IMR-90 (cell line): ENCODE measurements at regions not wholly inside any gene's neighbourhood (a gene's known extent, or its start where the extent isn't known, plus 50 kb on each side); places are given as distances from the start of the nearest gene placed in this dataset.

ENCODE experiments used
- ATAC-seq: fragments of 200-7000 bp; cut with Tn5 transposase; 2 replicates; pipeline ENCODE4 v1.9.1; 2020; ENCODE audit warnings: low read depth, mild to moderate bottlenecking, moderate library complexity
- BruUV-seq: library from RNA; stranded (reverse); fragments of 400-500 nt; replicated peaks from 2 replicates; lab custom pipeline; 2021; lab: Mats Ljungman, UMichigan
- CTCF ChIA-PET: fragments of 300-600 bp; formaldehyde crosslinking; extraction: SDS; loops from one replicate; lab custom pipeline; 2021; ENCODE audit warnings: antibody characterized with exemption; lab: Yijun Ruan, JAX
- POLR2A ChIA-PET: fragments of 300-600 bp; sonication (Branson Sonifier 250); formaldehyde crosslinking; loops from one replicate; lab custom pipeline; 2022; ENCODE audit warnings: antibody characterized with exemption; ENCODE audit not compliant: unreplicated experiment; lab: Charles Lee
- DNase-seq: peaks from one replicate; pipeline ENCODE4 v3.0.0; 2013
- H2AFZ ChIP-seq: replicated peaks from 2 replicates; pipeline ENCODE3; 2013; ENCODE audit warnings: low read length, mild to moderate bottlenecking; ENCODE audit not compliant: poor library complexity
- H2AK5ac ChIP-seq: 2 replicates; pipeline ENCODE4 v1.6.1; 2013; ENCODE audit warnings: low read depth, low read length, inconsistent platforms
- H2AK9ac ChIP-seq: replicated peaks from 2 replicates; pipeline ENCODE3; 2013; ENCODE audit warnings: mild to moderate bottlenecking, low read depth, low read length, moderate library complexity; ENCODE audit not compliant: poor library complexity
- H2BK120ac ChIP-seq: 2 replicates; pipeline ENCODE4 v1.6.1; 2013; ENCODE audit warnings: low read depth, low read length, inconsistent platforms
- H2BK15ac ChIP-seq: 3 replicates; pipeline ENCODE4 v1.6.1; 2013; ENCODE audit warnings: low read depth, low read length, inconsistent platforms
- H2BK20ac ChIP-seq: 2 replicates; pipeline ENCODE4 v1.6.1; 2013; ENCODE audit warnings: low read depth, mild to moderate bottlenecking, inconsistent platforms, low read length, moderate library complexity
- H2BK5ac ChIP-seq: 2 replicates; pipeline ENCODE4 v1.6.1; 2013; ENCODE audit warnings: mild to moderate bottlenecking, low read depth, low read length, inconsistent platforms; ENCODE audit not compliant: poor library complexity, severe bottlenecking
- H3K14ac ChIP-seq: replicated peaks from 2 replicates; pipeline ENCODE4 v1.6.1; 2013; ENCODE audit warnings: low read depth, low read length, inconsistent platforms
- H3K18ac ChIP-seq: 2 replicates; pipeline ENCODE4 v1.6.1; 2013; ENCODE audit warnings: low read depth, low read length, control low read depth
- H3K23ac ChIP-seq: 2 replicates; pipeline ENCODE4 v1.6.1; 2013; ENCODE audit warnings: low read depth, low read length, inconsistent platforms
- H3K27ac ChIP-seq: 2 replicates; pipeline ENCODE4 v1.5.1; 2013; ENCODE audit warnings: mild to moderate bottlenecking, control low read depth, low read length; ENCODE audit not compliant: insufficient read depth
- H3K27me3 ChIP-seq: 2 replicates; pipeline ENCODE4 v1.6.1; 2013; ENCODE audit warnings: low read length; ENCODE audit not compliant: control insufficient read depth, insufficient read depth
- H3K36me3 ChIP-seq: 2 replicates; pipeline ENCODE4 v1.6.1; 2013; ENCODE audit warnings: low read length, mixed read lengths; ENCODE audit not compliant: control insufficient read depth, insufficient read depth
- H3K4ac ChIP-seq: 2 replicates; pipeline ENCODE4 v1.6.1; 2013; ENCODE audit warnings: low read depth, low read length, inconsistent platforms
- H3K4me1 ChIP-seq: 2 replicates; pipeline ENCODE4 v1.6.1; 2013; ENCODE audit warnings: low read length, mixed read lengths; ENCODE audit not compliant: control insufficient read depth, insufficient read depth
- H3K4me2 ChIP-seq: 2 replicates; pipeline ENCODE4 v1.6.1; 2013; ENCODE audit warnings: low read depth, mild to moderate bottlenecking, control low read depth, low read length, moderate library complexity
- H3K4me3 ChIP-seq: 2 replicates; pipeline ENCODE4 v1.5.1; 2013; ENCODE audit warnings: low read depth, mild to moderate bottlenecking, control low read depth, low read length, moderate library complexity; ENCODE audit not compliant: insufficient read depth
- H3K56ac ChIP-seq: 2 replicates; pipeline ENCODE4 v1.6.1; 2013; ENCODE audit warnings: low read length, inconsistent platforms; ENCODE audit not compliant: insufficient read depth; ENCODE audit errors: extremely low read depth
- H3K79me1 ChIP-seq, 2 experiments: 2 replicates each; pipeline ENCODE4 v1.6.1; 2013; ENCODE audit warnings: low read length in 2 of 2, inconsistent platforms in 1 of 2, low read depth in 1 of 2
- H3K9ac ChIP-seq: 2 replicates; pipeline ENCODE4 v1.6.1; 2013; ENCODE audit warnings: low read depth, low read length, control low read depth
- H3K9me1 ChIP-seq: 2 replicates; pipeline ENCODE4 v1.6.1; 2013; ENCODE audit warnings: low read length, inconsistent platforms; ENCODE audit not compliant: insufficient read depth
- H3K9me3 ChIP-seq: 2 replicates; pipeline ENCODE4 v1.6.1; 2013; ENCODE audit warnings: low read length; ENCODE audit not compliant: control insufficient read depth, insufficient read depth
- H4K20me1 ChIP-seq: 2 replicates; pipeline ENCODE4 v1.6.1; 2013; ENCODE audit warnings: low read length, inconsistent platforms; ENCODE audit not compliant: insufficient read depth
- H4K5ac ChIP-seq: 2 replicates; pipeline ENCODE4 v1.6.1; 2013; ENCODE audit warnings: mild to moderate bottlenecking, low read depth, low read length, control low read depth
- H4K8ac ChIP-seq, 2 experiments: 2 replicates each; pipeline ENCODE4 v1.6.1; 2013; ENCODE audit warnings: low read depth in 2 of 2, low read length in 2 of 2, control low read depth in 1 of 2, inconsistent platforms in 1 of 2
- H4K91ac ChIP-seq: 2 replicates; pipeline ENCODE4 v1.6.1; 2013; ENCODE audit warnings: low read depth, low read length, inconsistent platforms; ENCODE audit not compliant: insufficient read depth
- CEBPB ChIP-seq: IDR thresholded peaks from 2 replicates; pipeline ENCODE4 v1.6.1; 2012; ENCODE audit warnings: low read depth, low read length, improper control_type of control experiment
- FOS ChIP-seq: fragments of 150-350 bp; IDR thresholded peaks from 2 replicates; pipeline ENCODE4 v1.6.1; 2016; ENCODE audit warnings: low read depth, low read length
- WGBS, 2 experiments: methylation state at CpG; one replicate each; pipeline versions ENCODE4 v1.1.5 to v1.1.7; 2013; ENCODE audit warnings: missing lambda C conversion rate in 2 of 2; ENCODE audit not compliant: insufficient read length in 1 of 2; ENCODE audit errors: extremely low coverage in 2 of 2; 5-methylcytosine and 5-hydroxymethylcytosine counted together
- dilution Hi-C: fragments of 300-500 bp; cut with HindIII; formaldehyde crosslinking; loops from one replicate; pipeline ENCODE4 v1.14.3; 2018; ENCODE audit warnings: low sequenced_read_pairs; ENCODE audit not compliant: unreplicated experiment
- in situ Hi-C: fragments of 300-500 bp; cut with MboI; formaldehyde crosslinking; loops from 3 replicates; pipeline ENCODE4 v1.14.3; 2019; ENCODE audit warnings: low sequenced_read_pairs, inconsistent platforms, mixed read lengths
- intact Hi-C: fragments of 100-400 bp; cut with micrococcal nuclease; formaldehyde crosslinking; loops from 2 replicates; pipeline ENCODE4 v1.10.0; 2022

- ATAC-seq (no peak), DNase-seq (no peak)
- no peaks in the 10 kb centered on the region for H3K9me3 ChIP-seq
- H4K91ac ChIP-seq = no peak overlapping the region
- H3K79me1 ChIP-seq = no peaks in the 10 kb centered on the region
- H3K23ac ChIP-seq = no peak overlapping the region; the same call in 1 of the 2 replicates
- no peak overlapping the region for H2BK20ac ChIP-seq
- no peak overlapping the region for H4K5ac ChIP-seq
- WGBS, 2 experiments = 54% methylated on average over 5 of the region's 13 CpGs; no CpG with 5 or more reads in 1 of the 2 experiments
- H3K14ac ChIP-seq = no peak overlapping the region
- no peak overlapping the region for H3K4ac ChIP-seq
- no peak overlapping the region for H3K18ac ChIP-seq
- H2BK120ac ChIP-seq = no peak overlapping the region
- in situ Hi-C loops = no loop called here
- no peak overlapping the region for H3K4me3 ChIP-seq
- no TSS peak for BruUV-seq
- H2AK9ac ChIP-seq = no peak overlapping the region
- intact Hi-C loops = loop anchor here (10.0 kb wide), 1 partner anchor 77 kb away; the partner anchor contains the start of gene LHX1
- no peak overlapping the region for H3K4me2 ChIP-seq
- no peaks in the 10 kb centered on the region for H3K4me1 ChIP-seq
- H2BK5ac ChIP-seq = no peak overlapping the region
- peaks cover 29% of the 10 kb centered on the region for H3K27me3 ChIP-seq
- CTCF ChIA-PET = no interaction called here
- H2AFZ ChIP-seq = no peak overlapping the region
- no peaks in the 10 kb centered on the region for H3K36me3 ChIP-seq
- H4K8ac ChIP-seq = no peak overlapping the region
- no peak overlapping the region for H2AK5ac ChIP-seq
- dilution Hi-C loops = no loop called here
- TF ChIP-seq FOS (no peak), CEBPB (peak; percentile 59)
- no peaks in the 10 kb centered on the region for H4K20me1 ChIP-seq
- H3K56ac ChIP-seq = no peak overlapping the region
- H3K9me1 ChIP-seq = no peaks in the 10 kb centered on the region
- POLR2A ChIA-PET = interaction anchor here (0.7 kb wide), 1 partner anchor 325 kb away, joined by 10 read pairs; no protein-coding TSS in a partner anchor
- no peak overlapping the region for H2BK15ac ChIP-seq
- H3K27ac ChIP-seq = no peak overlapping the region
- H3K9ac ChIP-seq = no peak overlapping the region
These were observed 79.6 kb upstream of the LHX1 start for GRCh38 chr17:36857698-36858097.
